ENCODE measurements at regions not wholly inside any gene's neighbourhood (a gene's known extent, or its start where the extent isn't known, plus 50 kb on each side); places are given as distances from the start of the nearest gene placed in this dataset.
"Not testable (repeated sequence)": the region's sequence is repeated elsewhere in the genome, so short reads cannot be mapped to it uniquely, and the experiment has no call there.

DNA sequence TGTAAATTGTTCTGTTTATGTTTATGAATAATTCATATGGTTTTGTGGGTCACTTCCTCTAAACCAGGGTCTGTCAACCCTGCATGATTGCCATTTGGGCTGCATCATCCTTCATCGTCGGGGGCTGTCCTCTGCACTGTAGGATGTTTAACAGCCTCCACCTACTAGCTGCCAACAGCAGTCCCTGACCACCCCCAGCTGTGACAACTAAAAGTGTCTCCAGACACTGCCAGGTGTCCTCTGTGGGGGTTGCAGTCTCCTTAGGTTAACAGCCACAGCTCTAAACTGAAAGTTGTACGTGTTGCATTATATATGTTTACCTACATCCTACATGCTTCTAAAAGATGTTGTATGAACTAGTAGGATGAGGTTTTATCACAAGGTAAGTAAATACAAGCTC is 113.1 kb downstream of the LAT start:
- not testable (repeated sequence) for H3K4me3 ChIP-seq (ENCODE audit: low read depth, low read length)

DNA sequence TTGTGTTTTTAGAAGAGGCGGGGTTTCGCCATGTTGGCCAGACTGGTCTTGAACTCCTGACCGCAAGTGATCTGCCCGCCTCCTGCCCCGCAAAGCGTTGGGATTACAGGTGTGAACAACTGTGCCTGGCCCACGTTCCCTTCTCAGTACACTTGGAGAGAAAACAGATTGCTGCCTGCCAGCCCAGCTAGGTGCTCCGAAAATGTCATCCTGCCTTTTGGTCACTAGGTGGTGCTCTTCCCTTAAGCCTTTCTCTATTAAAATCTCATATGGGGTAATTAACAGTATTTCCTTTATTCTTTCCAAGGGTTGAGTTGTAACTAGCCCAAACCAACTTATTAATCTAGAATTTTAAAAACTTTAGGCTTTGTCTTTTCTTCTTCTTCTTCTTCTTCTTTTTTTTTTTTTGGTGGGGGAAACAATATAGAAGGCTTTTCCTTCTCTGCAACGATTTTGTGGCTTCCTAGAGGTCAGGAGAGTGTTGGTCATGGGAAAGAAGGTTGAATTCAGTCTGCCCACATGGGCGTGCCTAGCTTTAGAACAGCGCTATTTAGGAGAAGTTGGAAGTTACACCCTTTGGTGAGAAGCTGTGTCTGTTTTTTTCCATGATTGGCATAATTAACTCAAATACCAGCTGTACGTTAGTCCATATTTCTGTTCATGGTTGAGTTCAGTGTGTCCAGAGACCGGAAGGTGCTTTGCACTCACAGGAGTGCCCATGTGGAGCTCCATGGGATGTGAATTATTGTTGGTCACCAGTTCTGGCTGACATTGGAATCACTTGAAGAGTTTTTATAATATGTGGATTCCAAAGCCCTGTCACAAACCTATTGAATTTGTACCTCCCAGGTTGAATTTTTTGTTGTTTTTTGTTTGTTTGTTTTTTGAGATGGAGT is 110.1 kb downstream of the LAT start:
- in situ Hi-C loops (cut with HindIII; ENCODE audit: low sequenced_read_pairs); H3K4me3 ChIP-seq (ENCODE audit: low read depth, low read length); DNase-seq (ENCODE audit: low read depth, low spot score): not testable (repeated sequence)

More for the DNA sequence above, 113.1 kb downstream of the LAT start:
- in situ Hi-C loops (cut with HindIII; ENCODE audit: low sequenced_read_pairs); DNase-seq (ENCODE audit: low read depth, low spot score): not testable (repeated sequence)

DNA sequence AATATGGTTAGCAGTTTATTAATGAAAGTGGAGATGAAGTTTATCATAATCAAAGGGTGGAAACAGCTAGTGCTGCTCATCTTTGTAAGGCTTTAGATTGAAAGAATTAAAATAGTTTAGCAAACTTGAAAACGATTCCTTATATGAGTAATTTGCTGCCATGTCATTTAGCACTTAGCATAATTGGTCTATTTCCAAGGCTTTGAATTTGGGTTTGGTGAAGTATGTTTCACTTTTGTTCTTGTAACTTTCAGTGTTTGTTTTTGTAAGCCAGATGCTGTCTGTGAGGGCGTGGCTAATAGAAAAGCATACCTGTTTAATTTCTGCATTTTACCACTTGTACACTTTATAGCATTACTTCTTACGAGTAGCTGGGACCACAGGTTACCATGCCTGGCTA is 109.5 kb downstream of the LAT start:
- H3K4me3 ChIP-seq (ENCODE audit: low read depth, low read length); DNase-seq (ENCODE audit: low read depth, low spot score); in situ Hi-C loops (cut with HindIII; ENCODE audit: low sequenced_read_pairs): not testable (repeated sequence)

DNA sequence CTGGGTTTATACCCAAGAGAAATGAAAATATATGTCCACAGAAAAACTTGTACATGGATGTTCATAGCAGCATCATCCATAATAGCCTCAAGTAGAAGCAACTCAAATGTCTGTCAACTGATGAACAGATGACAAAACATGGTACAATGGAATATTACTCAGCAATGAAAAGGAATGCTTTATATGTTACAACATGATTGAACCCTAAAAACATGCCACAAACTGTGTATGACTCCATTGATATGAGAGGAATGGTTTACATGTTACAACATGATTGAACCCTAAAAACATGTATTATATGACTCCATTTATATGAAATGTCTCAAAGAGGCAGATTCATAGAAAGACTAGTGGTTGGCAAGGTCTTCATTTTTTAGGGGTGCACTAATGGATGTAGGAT is 104.8 kb downstream of the LAT start:
- DNase-seq (ENCODE audit: low read depth, low spot score); H3K4me3 ChIP-seq (ENCODE audit: low read depth, low read length); in situ Hi-C loops (cut with HindIII; ENCODE audit: low sequenced_read_pairs): not testable (repeated sequence)

DNA sequence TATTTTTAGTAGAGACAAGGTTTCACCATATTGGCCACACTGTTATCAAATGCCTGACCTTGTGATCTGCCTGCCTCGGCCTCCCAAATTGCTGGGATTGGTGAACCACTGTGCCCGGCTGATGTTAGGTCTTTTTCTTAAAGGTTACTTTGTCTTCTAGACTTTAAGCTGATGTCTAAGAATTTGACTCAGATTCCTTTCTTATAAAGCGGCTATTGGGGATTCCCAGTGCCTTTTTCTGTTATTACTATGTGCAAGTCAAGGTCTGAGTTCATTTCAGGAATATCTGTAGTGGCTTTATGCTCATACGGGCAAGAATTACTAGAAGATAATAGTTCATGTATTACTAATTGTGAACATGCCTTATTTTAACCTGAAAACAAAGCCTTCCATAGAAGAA is 102.8 kb downstream of the LAT start:
- DNase-seq (ENCODE audit: low read depth, low spot score); in situ Hi-C loops (cut with HindIII; ENCODE audit: low sequenced_read_pairs); H3K4me3 ChIP-seq (ENCODE audit: low read depth, low read length): not testable (repeated sequence)

DNA sequence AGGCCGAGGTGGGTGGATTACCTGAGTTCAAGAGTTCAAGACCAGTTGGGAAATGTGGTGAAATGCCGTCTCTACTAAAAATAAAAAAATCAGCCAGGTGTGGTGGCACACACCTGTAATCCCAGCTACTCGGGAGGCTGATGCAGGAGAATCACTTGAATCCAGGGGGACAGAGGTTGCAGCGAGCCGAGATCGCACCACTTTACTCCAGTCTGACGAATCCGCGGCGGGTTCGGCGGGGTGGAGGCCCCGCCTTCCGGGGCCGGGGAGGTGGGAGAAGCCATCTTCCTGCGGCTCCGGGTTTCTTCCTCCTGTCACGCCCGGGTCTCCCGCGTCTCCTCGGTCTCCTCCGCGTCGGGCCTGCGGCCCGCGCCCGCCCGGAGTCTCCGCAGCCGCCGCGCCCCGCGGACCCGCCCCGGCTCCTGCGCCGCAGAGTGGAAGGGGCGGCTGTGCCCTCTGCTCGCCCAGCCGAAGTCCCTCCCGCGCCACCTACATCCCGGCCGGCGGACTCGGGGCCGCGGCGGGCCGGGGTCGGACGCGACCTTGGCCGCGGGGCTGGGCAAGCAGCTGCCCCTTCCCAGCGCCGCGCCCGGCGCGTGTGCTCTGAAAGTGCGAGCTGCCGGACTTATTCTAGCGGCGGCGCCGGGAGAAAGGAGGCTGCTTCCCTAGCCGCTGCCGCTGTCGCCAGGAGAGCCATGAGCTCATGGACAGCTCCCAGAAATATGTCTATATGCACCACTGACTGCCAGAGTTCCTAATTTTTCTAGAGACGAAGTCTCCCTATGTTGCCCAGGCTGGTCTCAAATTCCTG is 97.2 kb downstream of the LAT start:
- DNase-seq (ENCODE audit: low read depth, low spot score): peak; percentile 1
- peak overlapping the region; percentile 18 for H3K4me3 ChIP-seq (ENCODE audit: low read depth, low read length)
- in situ Hi-C loops (cut with HindIII; ENCODE audit: low sequenced_read_pairs): not testable (repeated sequence)

DNA sequence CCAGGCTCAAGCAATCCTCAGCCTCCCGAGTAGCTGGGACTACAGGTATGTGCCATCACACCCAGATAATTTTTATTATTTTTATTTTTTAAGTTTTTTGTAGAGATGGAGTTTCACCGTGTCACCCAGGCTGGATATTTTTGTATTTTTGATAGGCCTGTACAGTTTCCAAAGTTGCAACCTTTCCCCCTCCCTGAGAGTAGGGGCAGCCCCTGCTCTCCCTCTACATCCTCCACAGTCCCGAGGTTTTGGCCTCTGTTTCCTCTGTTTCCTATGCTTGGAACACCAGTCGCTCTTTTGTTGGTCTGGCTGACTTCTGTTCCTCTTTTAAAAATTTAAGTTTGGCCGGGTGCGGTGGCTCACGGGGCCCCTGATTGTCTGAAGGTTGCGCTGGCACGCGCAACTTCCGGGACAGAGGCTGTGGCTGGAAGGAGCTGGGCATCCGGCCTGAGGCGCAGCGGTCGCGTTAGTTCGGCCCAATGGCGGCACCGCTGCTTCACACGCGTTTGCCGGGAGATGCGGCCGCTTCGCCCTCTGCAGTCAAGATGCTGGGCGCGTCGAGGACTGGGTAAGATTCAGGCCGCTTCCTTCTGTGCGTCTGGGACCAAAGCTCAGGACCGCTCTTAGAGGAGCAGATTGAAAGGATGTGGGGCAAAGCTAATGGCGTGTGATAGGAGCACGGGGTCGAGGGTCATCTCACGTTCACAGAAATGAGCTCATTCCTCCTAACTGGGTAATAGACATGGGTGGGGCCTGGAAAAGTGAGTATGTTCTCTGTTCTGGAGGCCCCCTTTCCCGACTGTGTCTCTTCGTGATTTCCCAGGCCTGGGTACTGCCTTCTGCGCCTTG is 89.9 kb downstream of the LAT start:
- in situ Hi-C loops (cut with HindIII; ENCODE audit: low sequenced_read_pairs): not testable (repeated sequence)
- peak overlapping the region; percentile 31 for H3K4me3 ChIP-seq (ENCODE audit: low read depth, low read length)
- DNase-seq (ENCODE audit: low read depth, low spot score): peak; percentile 6

DNA sequence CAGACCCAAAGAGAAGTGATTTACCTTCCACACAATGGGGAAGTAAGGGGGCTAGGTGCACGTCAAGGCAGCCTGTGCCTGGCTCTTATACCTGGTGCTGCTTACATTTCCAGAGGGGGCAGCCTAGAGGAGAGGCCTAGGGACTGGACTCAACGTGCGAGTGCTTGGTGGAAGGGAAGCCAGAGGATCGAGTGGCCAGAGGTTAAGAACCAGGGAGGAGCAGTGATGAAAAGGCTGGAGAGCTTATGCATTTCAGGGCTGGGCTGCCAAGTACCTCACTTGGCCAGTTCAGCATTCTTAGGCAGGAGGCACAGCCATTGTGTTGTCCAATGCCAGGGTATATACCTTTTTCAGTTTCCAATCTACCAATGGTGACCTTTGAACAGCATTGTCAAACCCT is 77.4 kb downstream of the LAT start:
- DNase-seq (ENCODE audit: low read depth, low spot score); in situ Hi-C loops (cut with HindIII; ENCODE audit: low sequenced_read_pairs); H3K4me3 ChIP-seq (ENCODE audit: low read depth, low read length): not testable (repeated sequence)

DNA sequence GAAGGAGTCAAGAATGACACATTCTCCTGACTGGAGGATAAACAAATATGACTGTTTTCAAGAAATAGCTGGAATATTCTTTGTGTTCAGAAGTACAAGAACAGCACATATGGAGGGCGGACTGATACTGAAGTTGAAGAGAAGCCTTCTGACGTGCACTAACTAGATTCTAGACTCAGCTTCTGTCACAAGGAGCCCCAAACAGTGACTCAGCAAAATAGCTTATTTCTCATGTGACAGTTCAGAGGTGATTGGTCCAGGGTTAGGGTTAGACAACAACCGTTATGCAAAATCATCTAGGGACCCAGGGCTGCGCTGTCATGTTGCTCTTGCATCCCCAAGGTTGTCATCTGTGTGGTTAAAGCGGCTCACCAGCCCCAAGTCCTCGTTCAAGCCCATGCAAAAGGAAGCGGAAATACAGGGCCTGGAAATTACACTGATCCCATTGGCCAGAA is 76.6 kb downstream of the LAT start:
- in situ Hi-C loops (cut with HindIII; ENCODE audit: low sequenced_read_pairs): not testable (repeated sequence)

DNA sequence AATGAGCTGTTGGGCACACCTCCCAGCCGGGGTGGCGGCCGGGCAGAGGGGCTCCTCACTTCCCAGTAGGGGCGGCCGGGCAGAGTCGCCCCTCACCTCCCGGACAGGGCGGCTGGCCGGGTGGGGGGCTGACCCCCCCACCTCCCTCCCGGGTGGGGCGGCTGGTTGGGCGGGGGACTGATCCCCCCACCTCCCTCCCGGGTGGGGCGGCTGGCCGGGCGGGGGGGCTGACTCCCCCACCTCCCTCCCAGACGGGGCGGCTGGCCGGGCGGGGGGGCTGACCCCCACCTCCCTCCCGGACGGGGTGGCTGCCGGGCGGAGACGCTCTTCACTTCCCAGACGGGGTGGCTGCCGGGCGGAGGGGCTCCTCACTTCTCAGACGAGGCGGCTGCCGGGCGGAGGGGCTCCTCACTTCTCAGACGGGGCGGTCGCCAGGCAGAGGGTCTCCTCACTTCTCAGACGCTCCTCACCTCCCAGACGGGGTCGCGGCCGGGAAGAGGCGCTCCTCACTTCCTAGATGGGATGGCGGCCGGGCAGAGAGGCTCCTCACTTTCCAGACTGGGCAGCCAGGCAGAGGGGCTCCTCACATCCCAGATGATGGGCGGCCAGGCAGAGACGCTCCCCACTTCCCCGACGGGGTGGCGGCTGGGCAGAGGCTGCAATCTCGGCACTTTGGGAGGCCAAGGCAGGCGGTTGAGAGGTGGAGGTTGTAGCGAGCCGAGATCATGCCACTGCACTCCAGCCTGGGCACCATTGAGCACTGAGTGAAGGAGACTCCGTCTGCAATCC is 75.4 kb downstream of the LAT start:
- DNase-seq (ENCODE audit: low read depth, low spot score); H3K4me3 ChIP-seq (ENCODE audit: low read depth, low read length); in situ Hi-C loops (cut with HindIII; ENCODE audit: low sequenced_read_pairs): not testable (repeated sequence)

More for the DNA sequence above, 76.6 kb downstream of the LAT start:
- not testable (repeated sequence) for H3K4me3 ChIP-seq (ENCODE audit: low read depth, low read length); DNase-seq (ENCODE audit: low read depth, low spot score)

DNA sequence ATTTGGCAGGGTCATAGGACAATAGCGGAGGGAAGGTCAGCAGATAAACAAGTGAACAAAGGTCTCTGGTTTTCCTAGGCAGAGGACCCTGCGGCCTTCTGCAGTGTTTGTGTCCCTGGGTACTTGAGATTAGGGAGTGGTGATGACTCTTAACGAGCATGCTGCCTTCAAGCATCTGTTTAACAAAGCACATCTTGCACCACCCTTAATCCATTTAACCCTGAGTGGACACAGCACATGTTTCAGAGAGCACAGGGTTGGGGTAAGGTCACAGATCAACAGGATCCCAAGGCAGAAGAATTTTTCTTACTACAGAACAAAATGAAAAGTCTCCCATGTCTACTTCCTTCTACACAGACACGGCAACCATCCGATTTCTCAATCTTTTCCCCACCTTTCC is 74.7 kb downstream of the LAT start:
- H3K4me3 ChIP-seq (ENCODE audit: low read depth, low read length); DNase-seq (ENCODE audit: low read depth, low spot score); in situ Hi-C loops (cut with HindIII; ENCODE audit: low sequenced_read_pairs): not testable (repeated sequence)
